WTC11 (cell line): ENCODE measurements at regions not wholly inside any gene's neighbourhood (a gene's known extent, or its start where the extent isn't known, plus 50 kb on each side); places are given as distances from the start of the nearest gene placed in this dataset.
"Not testable (repeated sequence)": the region's sequence is repeated elsewhere in the genome, so short reads cannot be mapped to it uniquely, and the experiment has no call there.

ENCODE experiments used
- ATF6 ChIP-seq: sonication (generic); formaldehyde crosslinking; IDR thresholded peaks from 2 replicates; pipeline ENCODE4 v1.8.1; 2023; ENCODE audit warnings: mild to moderate bottlenecking, missing genetic modification reagents
- E2F1 ChIP-seq: sonication (generic); formaldehyde crosslinking; IDR thresholded peaks from 2 replicates; pipeline ENCODE4 v1.8.0; 2022; ENCODE audit warnings: mild to moderate bottlenecking, missing genetic modification reagents
- USF2 ChIP-seq: sonication (generic); formaldehyde crosslinking; IDR thresholded peaks from 2 replicates; pipeline ENCODE4 v1.8.1; 2023; ENCODE audit warnings: mild to moderate bottlenecking, missing genetic modification reagents, moderate library complexity
- TF ChIP-seq, protein P1 (sequence below): fragments of 200-600 bp; IDR thresholded peaks from 2 replicates; pipeline ENCODE4 v1.8.0; 2022; ENCODE audit warnings: antibody characterized with exemption
- TF ChIP-seq, protein P2 (sequence below): sonication (generic); formaldehyde crosslinking; IDR thresholded peaks from 2 replicates; pipeline ENCODE4 v1.8.0; 2022; ENCODE audit warnings: mild to moderate bottlenecking, missing genetic modification reagents

GRCh38 chr6:68160812-68161211 is 474.3 kb upstream of the ADGRB3 start:
- TF ChIP-seq, protein P1, sequence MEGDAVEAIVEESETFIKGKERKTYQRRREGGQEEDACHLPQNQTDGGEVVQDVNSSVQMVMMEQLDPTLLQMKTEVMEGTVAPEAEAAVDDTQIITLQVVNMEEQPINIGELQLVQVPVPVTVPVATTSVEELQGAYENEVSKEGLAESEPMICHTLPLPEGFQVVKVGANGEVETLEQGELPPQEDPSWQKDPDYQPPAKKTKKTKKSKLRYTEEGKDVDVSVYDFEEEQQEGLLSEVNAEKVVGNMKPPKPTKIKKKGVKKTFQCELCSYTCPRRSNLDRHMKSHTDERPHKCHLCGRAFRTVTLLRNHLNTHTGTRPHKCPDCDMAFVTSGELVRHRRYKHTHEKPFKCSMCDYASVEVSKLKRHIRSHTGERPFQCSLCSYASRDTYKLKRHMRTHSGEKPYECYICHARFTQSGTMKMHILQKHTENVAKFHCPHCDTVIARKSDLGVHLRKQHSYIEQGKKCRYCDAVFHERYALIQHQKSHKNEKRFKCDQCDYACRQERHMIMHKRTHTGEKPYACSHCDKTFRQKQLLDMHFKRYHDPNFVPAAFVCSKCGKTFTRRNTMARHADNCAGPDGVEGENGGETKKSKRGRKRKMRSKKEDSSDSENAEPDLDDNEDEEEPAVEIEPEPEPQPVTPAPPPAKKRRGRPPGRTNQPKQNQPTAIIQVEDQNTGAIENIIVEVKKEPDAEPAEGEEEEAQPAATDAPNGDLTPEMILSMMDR: not testable (repeated sequence)
- not testable (repeated sequence) for TF ChIP-seq ATF6; E2F1; USF2 (CRISPR knock-in tag)
- TF ChIP-seq, protein P2, sequence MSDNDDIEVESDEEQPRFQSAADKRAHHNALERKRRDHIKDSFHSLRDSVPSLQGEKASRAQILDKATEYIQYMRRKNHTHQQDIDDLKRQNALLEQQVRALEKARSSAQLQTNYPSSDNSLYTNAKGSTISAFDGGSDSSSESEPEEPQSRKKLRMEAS (CRISPR knock-in tag): not testable (repeated sequence)
